Endothelial cell of umbilical vein (primary cell): ENCODE measurements at regions not wholly inside any gene's neighbourhood (a gene's known extent, or its start where the extent isn't known, plus 50 kb on each side); places are given as distances from the start of the nearest gene placed in this dataset.

Experiments used
- CTCF ChIP-seq, 2 donors: IDR thresholded peaks; 1 replicate in 1 of 2; 2 replicates in 1 of 2; pipeline ENCODE4 v1.5.1; 2011; ENCODE audit warnings: low read length in 2 of 2, mild to moderate bottlenecking in 2 of 2, moderate library complexity in 2 of 2, control low read depth in 1 of 2, inconsistent platforms in 1 of 2, low read depth in 1 of 2; ENCODE audit not compliant: insufficient read depth in 1 of 2; ENCODE audit errors: extremely low read depth in 1 of 2
- EZH2 ChIP-seq: IDR thresholded peaks from 2 replicates; pipeline ENCODE4 v1.6.1; 2012; ENCODE audit warnings: borderline replicate concordance, low read depth, mild to moderate bottlenecking, moderate library complexity, low read length, inconsistent platforms; ENCODE audit not compliant: severe bottlenecking
- GATA2 ChIP-seq: IDR thresholded peaks from 2 replicates; pipeline ENCODE4 v1.7.0; 2011; ENCODE audit warnings: low read depth, mild to moderate bottlenecking, moderate library complexity, mixed read lengths, low read length; ENCODE audit not compliant: insufficient read length, insufficient read depth
- JUN ChIP-seq: IDR thresholded peaks from 2 replicates; pipeline ENCODE4 v1.6.1; 2011; ENCODE audit warnings: borderline replicate concordance, low read depth; ENCODE audit not compliant: insufficient read length, insufficient read depth
- MAX ChIP-seq: IDR thresholded peaks from 2 replicates; pipeline ENCODE4 v1.6.1; 2011; ENCODE audit not compliant: insufficient read depth, insufficient read length
- MYC ChIP-seq: IDR thresholded peaks from one replicate; pipeline ENCODE4 v1.6.1; 2011; ENCODE audit warnings: mild to moderate bottlenecking, low read depth, low read length
- POLR2A ChIP-seq: IDR thresholded peaks from 2 replicates; pipeline ENCODE4 v1.6.1; 2012; ENCODE audit warnings: low read depth, mild to moderate bottlenecking, control low read depth, low read length
- POLR2AphosphoS5 ChIP-seq: IDR thresholded peaks from 2 replicates; pipeline ENCODE4 v1.6.1; 2012; ENCODE audit warnings: low read depth, mild to moderate bottlenecking, control low read depth, low read length, moderate library complexity; ENCODE audit not compliant: insufficient read depth

GRCh38 chr4:173990126-173990868 lies 293.2 kb downstream of the FBXO8 start:
- no peak for TF ChIP-seq POLR2A
- TF ChIP-seq CTCF (IDR thresholded peaks at IDR 0.05; ENCODE audit: extremely low read depth in 1 of 2, insufficient read depth in 1 of 2, low read depth in 1 of 2, low read length in 2 of 2): peak in 1 of 2 donors; percentile 34
- no peak for TF ChIP-seq EZH2
- TF ChIP-seq MAX: no peak
- no peak for TF ChIP-seq POLR2AphosphoS5
- no peak for TF ChIP-seq JUN
- no peak for TF ChIP-seq MYC
- no peak for TF ChIP-seq GATA2
